ENCODE measurements at regions not wholly inside any gene's neighbourhood (a gene's known extent, or its start where the extent isn't known, plus 50 kb on each side); places are given as distances from the start of the nearest gene placed in this dataset.
A peak's percentile ranks its signal among the peaks of the same experiment; 100 is the strongest.

- no peak overlapping the region for H3K4me3 Mint-ChIP-seq
- TF ChIP-seq CTCF (IDR thresholded peaks at IDR 0.05; ENCODE audit: unreplicated experiment) = no peak
- no peaks in the 10 kb centered on the region for H3K9me3 Mint-ChIP-seq
- no peak for DNase-seq (ENCODE audit: low spot score in 2 of 2, unreplicated experiment in 2 of 2)
- H3K36me3 Mint-ChIP-seq = no peaks in the 10 kb centered on the region
- no peaks in the 10 kb centered on the region for H3K27me3 Mint-ChIP-seq (ENCODE audit: low read depth)
- H3K27ac Mint-ChIP-seq = no peak overlapping the region
- peaks cover 39% of the 10 kb centered on the region for H3K4me1 Mint-ChIP-seq
Measured at GRCh38 chr13:21895779-21896178, 224.9 kb downstream of the FGF9 start.

DNA sequence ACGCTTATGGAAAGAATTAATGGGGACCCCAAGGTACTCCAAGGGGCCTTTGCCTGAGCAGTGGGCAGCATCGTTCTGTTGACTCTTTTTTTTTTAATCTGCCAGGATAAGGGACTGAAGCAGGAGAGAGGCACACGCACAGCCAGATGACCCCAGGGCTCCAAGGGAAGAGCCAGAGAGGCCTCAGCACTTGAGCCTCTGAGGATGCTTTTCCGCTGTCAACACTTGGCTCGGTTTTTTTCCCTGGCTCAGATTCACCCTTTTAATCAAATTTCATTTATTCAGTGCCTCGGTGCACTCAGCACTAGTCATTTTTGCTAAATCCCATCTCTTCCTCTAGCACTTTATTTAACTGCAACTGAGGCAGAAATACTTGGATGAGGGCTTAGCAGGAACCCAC lies 226.3 kb downstream of the FGF9 start:
- no peak for DNase-seq (ENCODE audit: low spot score in 2 of 2, unreplicated experiment in 2 of 2)
- Mint-ChIP-seq H3K9me3 (no peaks in the 10 kb centered on the region), H3K36me3 (no peaks in the 10 kb centered on the region), H3K4me3 (no peak overlapping the region), H3K27ac (no peak overlapping the region), H3K4me1 (peaks cover 41% of the 10 kb centered on the region), H3K27me3 (ENCODE audit: low read depth) (no peaks in the 10 kb centered on the region)
- TF ChIP-seq CTCF (IDR thresholded peaks at IDR 0.05; ENCODE audit: unreplicated experiment) = no peak

DNA sequence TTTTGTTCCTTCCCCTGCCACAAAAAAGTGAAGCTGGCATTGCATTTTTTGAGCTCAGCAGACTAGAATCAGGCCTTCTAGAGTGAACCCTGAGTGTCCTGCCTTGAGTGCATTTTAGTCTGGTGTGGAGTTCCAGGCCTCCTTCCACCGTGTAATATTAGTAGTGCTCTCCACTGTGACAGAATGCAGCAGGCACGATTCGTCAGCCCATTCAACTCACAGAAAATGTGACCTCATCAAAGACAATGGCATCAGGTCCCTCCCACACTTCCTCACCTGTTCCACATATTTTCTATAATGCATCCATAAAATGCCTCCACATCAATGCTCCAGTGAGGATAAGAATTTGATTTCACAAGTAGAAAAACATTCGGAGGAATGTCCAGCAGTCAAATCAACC lies 227.6 kb downstream of the FGF9 start:
- Mint-ChIP-seq H3K36me3 (no peaks in the 10 kb centered on the region), H3K9me3 (no peaks in the 10 kb centered on the region), H3K4me3 (no peak overlapping the region), H3K27ac (peak overlapping the region; percentile 79), H3K27me3 (ENCODE audit: low read depth) (no peaks in the 10 kb centered on the region), H3K4me1 (peaks cover 52% of the 10 kb centered on the region)
- no peak for TF ChIP-seq CTCF (IDR thresholded peaks at IDR 0.05; ENCODE audit: unreplicated experiment)
- no peak for DNase-seq (ENCODE audit: low spot score in 2 of 2, unreplicated experiment in 2 of 2)

DNA sequence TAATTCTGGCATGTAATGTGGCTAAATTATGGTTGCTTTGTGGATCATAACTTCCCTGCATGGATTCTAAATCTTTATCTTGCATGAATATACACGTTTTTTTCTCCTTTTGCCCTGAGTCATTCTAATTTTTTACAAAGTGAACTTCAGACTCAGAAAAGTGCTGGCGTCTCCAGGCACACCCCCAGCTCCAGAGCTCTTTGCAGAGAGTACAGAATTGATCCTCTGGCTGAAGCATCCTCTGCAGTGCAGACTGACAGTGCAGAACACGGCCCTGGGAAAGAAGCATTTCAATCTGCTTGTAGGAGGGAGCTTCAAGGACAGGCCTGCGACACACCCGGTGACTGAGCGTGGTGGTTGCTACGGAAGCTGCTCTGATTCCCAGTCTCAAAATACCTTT lies 228.1 kb downstream of the FGF9 start:
- H3K27me3 Mint-ChIP-seq (ENCODE audit: low read depth) = no peaks in the 10 kb centered on the region
- peaks cover 51% of the 10 kb centered on the region for H3K4me1 Mint-ChIP-seq
- DNase-seq (ENCODE audit: low spot score in 2 of 2, unreplicated experiment in 2 of 2) = no peak
- no peak for TF ChIP-seq CTCF (IDR thresholded peaks at IDR 0.05; ENCODE audit: unreplicated experiment)
- no peaks in the 10 kb centered on the region for H3K9me3 Mint-ChIP-seq
- peak overlapping the region; percentile 67 for H3K27ac Mint-ChIP-seq
- no peaks in the 10 kb centered on the region for H3K36me3 Mint-ChIP-seq
- no peak overlapping the region for H3K4me3 Mint-ChIP-seq

DNA sequence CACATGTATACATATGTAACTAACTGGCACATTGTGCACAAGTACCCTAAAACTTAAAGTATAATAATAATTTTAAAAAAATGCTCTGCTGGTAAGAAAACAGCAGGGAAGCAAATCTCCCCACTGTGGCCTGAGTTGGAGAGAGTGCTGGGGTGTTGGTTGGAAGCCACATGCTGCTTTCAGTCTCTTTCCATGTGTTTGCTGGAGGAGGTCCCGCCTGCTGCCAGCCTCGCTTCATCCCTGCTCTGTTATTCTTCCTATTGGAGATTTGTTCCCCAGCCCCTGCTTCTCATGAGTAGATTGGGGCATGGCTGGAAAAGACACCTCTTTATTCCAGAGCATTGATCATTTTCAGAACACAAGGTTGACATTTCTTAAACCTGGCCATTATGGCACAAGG lies 230.5 kb downstream of the FGF9 start:
- no peak for DNase-seq (ENCODE audit: low spot score in 2 of 2, unreplicated experiment in 2 of 2)
- no peaks in the 10 kb centered on the region for H3K9me3 Mint-ChIP-seq
- H3K27me3 Mint-ChIP-seq (ENCODE audit: low read depth) = no peaks in the 10 kb centered on the region
- no peak for TF ChIP-seq CTCF (IDR thresholded peaks at IDR 0.05; ENCODE audit: unreplicated experiment)
- no peak overlapping the region for H3K27ac Mint-ChIP-seq
- H3K4me3 Mint-ChIP-seq = no peak overlapping the region
- H3K4me1 Mint-ChIP-seq = peaks cover 50% of the 10 kb centered on the region
- H3K36me3 Mint-ChIP-seq = no peaks in the 10 kb centered on the region

All from mesothelial cell of epicardium (in vitro differentiated cells).